GM18867 (cell line): ENCODE measurements at regions not wholly inside any gene's neighbourhood (a gene's known extent, or its start where the extent isn't known, plus 50 kb on each side); places are given as distances from the start of the nearest gene placed in this dataset.

Experiments used
- ATAC-seq: cut with Tn5 transposase; IDR thresholded peaks from one replicate; pipeline ENCODE4 v1.9.1; 2021; ENCODE audit warnings: mild to moderate bottlenecking, moderate library complexity; ENCODE audit not compliant: unreplicated experiment

DNA sequence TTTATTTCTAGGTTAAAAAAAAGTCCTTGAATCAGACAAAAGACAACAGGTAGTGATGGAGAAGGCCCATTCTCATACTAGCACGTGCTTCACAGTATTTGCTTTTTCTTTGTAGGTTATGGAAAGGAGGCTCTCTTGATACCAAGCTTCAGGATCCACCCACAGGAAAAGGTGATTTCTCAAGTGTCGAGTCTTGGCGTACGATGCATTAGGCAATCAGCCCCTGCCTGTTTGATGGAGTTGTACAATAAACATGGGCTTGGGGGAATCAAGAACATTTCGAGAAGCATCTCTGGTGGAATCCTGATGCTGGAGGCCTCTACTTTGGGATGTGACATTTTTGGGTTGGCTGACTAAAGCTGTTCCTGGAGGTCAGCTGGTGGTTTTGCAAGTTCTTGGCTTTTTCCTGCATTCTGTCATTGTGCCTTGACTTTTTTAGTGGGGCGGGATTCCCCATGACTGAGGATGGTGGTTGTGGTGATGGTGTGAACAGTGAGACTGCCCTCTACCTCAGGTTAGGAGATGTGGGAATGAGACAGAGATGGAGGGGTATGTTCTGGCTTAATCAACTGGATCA is 231.5 kb upstream of the SPRED2 start:
- ATAC-seq = no peak

DNA sequence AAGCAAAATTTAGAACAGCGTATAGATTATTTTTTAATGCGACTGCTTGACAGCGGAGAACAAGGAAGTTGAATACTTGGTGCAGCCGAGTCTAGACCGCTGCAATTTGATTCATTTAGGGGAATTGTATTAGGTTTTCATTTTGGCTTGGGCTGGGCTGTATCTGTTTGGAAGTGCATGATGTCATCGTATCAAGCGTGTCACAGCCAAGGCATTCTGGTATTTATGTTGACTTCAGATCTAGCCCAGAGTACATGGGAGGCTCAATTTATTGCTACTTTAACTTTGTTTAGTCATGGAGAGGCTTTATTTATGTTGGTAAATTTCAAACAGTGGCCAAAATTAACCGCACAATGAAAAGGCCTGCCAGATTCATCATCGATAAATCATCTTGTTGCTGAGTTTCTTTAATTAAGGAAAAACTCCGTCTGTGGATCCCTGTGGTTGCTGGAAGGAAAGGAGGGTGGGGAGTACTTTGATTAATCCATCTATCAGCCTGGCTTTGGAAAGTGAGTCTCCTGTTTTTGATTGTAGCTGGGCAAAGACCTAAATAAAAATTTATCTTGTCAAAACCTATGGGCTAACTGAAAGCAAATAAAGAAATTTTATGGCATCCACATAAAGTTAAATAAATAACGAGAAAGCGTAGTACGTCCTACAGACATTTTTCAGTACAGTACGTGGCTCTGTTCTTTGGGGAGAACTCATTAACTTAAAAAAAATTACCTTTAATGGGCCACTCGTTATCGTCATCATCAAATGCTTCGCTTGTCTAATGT is 230.4 kb upstream of the SPRED2 start:
- ATAC-seq = no peak

DNA sequence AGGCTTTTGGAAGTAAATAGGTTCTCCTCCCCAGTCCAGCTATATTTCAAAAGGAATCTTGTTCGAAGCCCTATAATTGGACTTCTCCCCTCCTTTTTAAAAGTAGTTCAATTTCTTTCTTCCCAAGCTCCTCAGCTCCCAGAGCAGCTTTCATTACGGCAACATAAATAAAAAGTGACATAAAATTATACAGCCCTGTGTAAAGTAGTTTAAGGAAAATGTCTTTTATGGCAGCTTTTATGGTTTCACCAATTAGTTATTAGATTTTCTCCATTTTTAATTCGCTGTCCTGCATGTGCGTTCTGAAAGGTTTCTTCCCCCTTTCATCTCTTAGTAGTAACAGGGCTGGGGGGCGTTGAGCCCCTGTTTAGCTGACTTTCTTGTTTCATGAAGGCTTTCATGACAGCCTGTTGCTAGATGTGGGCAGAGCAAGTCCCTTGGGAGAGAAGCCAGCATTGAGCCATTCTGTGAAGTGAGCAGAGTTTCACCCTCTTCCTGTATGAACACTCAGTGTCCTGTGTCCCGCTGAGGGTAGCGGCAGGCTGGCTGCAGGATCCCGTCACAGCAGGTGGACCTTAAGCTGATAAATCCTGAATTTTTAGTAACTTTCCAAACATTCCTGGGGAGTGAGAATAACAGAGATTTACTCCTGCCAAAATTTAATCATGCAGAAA is 229.7 kb upstream of the SPRED2 start:
- ATAC-seq = no peak

DNA sequence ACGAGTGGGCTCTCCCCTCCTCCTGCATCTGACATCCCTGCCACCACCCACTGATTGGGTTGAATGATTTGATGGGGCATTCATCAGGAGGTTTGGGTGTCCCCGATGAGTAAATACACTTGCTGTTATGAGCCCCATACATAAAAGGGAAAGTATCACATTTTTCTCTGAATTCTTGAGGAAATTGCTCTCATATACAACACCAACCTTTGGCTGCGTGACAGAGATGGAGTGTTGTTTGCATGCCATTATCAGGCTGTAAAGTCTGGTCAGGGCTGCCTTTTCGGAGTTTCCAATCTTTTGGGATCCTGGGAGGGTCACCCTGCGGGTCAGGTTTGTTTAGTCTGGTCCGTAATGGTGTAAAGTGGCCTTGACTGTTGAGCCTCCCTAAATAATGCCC is 227.9 kb upstream of the SPRED2 start:
- no peak for ATAC-seq

DNA sequence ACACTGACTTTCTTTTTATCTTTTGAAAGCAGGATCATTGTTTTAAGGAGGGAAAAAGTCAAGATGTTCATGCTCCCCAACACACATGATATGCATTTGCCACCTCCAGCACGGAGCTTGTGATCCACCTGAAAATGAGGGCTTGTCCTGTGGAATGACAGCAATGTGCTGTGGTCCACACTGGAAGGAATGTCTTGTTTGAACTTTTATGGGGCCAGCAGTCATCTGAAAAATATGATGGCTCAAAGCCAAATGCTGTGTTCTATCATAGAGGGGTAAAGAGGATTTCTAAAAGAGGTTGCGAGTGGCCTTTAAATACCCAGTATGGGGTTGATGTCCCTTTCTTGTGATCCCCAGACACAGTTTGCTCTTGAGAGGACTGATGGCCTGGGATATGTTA is 226.5 kb upstream of the SPRED2 start:
- no peak for ATAC-seq

DNA sequence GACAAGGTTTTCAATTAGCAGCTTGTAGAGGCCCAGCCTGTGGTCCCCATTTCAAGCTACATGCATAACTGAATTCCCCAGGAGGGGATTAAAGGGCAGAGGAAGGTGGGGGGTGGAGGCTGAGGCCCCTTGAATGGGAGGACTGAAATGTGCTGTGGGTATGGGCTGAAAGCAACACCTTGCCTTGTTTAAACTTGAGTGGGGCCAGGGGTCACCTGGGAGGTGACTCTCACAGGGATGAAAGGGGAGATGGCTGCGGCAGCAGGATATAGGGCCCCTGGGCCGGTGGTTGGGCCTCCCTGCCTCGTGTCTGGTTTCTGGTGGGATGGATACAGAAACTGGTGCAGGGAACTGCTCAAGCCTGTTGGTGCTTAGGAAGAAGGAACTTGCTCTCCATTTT is 225.9 kb upstream of the SPRED2 start:
- ATAC-seq = no peak

DNA sequence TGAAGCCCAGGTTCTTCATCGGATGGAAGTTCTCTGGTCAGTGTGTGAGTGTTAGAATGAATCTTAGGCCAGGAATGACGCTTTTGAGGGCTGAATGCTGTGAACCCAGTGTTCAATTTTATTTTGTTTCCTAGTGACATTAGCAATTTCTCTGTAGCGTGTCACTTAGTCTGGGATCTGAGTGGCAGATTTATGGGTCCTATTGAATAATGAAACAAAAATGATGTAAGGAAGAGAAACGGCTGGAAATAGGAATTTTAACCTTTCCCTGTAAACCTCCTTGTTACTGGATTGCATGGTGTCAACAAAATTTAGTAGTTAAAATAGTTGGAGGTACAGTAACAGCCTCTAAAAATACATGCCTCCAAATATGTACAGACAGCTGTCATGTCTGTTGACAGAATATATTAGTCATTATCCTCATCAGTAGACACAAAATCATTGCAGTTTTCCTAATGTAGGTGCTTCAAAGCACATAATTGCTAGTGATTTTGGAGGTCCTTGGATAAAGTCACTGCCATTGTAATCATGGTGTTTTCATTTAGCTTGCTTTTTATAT is 223.8 kb upstream of the SPRED2 start:
- ATAC-seq = no peak

DNA sequence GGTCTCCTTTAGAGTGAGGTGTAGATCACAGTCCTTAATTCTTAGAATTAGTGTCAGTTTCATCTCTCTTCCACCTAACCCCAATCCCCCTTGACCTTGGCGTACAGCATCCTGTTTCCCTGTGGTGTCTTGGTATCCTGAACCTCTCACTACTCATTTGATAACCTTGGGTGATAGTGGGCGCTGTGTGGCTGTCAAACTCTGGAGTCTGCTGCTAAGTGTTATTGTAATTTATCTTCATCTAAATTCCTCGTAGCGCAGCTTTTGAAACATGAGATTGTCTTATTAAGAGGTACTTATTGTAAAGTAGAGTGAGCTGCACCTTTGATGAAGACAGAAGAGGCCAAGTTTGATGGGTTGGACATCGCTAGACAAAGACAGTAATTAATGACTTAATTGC is 222.6 kb upstream of the SPRED2 start:
- ATAC-seq = no peak

DNA sequence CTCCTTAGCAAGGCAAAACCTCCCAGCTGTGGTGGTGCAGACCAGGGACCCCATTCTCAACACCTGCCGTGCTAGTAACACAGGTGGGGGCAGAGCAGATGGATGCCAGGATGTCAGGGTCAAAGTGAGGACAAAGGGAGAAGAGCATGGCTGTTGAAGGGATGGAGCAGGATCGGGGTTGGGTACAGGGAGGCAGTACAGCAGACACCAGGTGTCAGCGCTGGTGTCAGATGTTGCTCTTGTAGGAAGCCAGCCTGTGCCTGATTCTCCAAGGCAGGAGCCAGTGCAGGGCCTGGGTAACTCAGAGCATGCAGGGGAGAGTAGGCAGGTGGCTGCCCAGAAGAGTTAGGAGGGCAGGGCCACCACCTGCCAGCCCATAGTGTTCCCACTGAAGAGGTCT is 222.1 kb upstream of the SPRED2 start:
- ATAC-seq = no peak

DNA sequence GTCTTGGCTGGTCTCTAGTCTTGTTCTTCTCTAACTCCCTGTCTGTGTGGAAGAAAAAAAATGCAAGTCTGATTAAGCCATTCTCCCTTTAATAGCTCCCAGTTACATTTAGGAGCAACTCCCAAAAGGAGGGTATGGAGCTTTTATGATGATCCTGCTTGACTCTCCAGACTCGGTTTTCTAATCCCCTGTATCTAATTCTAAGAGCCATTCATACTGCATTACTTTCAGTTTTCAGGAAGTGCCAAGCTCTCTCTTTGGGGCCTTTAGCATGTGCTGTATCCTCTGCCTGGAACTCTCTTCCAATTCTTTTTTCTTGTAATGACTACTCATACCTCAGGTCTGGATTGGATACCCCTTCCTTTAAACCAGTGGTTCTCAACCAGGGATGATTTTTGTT is 219.7 kb upstream of the SPRED2 start:
- no peak for ATAC-seq

DNA sequence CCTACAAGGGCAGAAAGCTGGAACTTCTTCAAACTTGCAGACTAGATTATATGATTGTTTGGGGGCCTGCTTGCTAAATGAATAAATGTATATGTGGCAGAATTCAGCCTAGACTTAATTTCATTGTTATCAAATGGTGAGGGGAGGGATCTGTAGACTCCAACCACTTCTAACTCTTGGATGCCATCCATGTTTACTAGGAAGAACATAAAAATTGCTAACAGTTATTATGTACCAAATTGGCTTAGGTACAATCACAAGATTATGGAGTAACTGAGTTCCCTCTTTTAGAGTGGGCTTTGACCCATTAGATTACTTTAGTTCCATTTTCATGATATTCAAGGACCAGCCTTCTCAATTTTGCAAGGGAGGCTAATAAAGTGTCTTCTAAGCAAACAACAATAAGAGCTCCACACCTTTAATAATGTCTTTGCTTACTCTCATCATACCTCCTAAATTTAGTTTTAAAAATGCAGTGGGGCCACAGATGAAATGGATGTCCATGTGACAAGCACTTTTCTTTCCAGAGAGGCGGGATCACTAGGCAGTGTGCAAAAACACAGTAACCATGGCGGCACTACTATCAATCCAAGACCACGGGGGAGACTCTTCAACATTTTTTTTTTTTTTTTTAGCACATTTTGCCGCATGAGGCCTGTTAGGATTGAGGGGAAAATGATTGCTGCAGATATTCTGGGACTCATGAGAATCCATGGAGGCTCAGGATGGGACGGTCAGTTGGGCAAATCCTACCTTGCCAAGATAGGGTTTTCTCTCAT is 217.6 kb upstream of the SPRED2 start:
- no peak for ATAC-seq

DNA sequence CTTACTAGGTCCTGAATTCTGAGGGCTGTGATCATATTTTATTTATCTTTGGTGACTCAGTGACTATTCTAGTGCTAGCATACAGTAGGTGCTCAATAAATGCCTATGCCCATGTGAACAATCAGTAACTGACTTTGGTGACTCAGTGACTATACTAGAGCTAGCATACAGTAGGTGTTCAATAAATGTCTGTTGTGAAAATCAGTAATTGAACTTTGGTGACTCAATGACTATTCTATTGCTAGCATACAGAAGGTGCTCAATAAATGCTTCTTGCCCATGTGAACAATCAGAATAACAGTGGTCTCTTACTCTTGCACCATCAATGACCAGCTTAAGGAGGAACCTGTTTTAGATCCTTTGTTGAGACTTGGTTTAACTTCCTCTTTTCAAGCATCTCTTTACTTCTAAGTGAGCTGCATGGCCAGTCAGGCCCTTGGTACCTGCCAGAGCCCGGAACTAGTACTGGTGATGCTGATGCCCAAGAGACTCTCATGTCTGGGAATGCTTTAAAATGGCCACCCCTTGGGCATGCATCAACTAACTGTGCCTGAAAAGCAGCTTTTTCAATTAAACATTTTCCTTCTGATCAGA is 214.9 kb upstream of the SPRED2 start:
- peak; percentile 58 for ATAC-seq

DNA sequence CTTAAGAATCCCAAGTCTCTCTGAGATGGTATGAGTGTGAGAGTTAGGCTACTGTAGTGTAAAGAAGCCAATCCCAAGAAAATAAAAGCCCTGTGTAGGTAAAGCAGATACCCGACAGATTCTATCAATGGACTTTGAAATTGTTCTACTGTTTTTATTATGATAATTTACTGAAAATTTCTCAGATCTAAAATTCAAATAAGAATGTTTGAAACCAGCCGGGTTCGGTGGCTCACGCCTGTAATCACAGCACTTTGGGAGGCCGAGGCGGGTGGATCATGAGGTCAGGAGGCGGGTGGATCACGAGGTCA is 208.3 kb upstream of the SPRED2 start:
- ATAC-seq = no peak

DNA sequence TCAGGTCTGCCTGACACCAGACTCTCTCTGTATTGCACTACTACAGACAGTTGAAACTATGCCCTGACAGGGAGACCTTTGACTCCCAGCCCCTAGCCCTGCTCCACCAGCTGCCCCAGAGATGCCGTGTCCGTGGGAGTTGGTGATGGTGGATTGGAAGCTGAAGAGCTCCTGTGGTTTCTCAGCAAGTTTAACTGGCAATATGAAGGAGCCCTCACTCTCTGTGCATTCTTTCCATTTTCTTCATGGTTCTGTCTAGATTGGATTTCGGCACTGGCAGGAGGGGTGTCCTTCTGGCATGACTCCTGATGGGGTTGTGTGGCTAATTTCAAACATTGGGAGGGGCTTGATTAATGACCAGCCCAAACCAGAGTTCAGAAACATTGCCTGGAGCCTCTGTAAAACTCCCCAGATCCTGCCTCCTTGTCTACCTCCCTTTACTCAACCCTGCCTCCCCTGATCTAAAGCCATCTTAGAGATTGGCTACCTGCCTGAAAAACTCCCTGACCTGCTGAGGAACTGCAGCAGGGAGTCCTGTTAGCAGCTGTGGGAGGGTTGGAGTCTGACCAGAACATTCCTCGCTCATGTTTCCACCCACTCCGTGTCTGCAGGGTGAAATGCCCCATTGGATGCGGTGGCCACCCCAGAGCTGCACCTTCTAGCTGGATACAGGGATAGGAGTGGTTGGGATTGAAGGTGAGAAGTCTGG is 206.9 kb upstream of the SPRED2 start:
- ATAC-seq = no peak

DNA sequence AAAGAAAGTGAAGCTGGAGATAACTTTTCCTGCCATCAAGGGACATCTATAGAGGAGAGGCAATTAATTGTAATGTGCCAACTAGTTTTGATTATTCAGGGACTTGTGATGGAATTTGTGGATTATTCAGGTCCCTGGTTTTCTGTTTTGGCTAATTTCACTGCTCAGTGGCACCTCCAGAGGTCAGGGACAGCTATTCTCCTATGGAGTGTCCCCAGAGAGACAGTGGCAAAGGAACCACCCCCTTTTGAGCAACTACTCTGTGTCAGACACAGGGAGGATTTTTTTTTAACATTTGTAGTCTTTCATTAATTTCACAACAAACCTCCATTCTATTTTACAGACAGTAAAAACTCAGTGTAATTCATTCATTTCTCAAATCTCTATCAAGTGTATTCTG is 206.0 kb upstream of the SPRED2 start:
- no peak for ATAC-seq

DNA sequence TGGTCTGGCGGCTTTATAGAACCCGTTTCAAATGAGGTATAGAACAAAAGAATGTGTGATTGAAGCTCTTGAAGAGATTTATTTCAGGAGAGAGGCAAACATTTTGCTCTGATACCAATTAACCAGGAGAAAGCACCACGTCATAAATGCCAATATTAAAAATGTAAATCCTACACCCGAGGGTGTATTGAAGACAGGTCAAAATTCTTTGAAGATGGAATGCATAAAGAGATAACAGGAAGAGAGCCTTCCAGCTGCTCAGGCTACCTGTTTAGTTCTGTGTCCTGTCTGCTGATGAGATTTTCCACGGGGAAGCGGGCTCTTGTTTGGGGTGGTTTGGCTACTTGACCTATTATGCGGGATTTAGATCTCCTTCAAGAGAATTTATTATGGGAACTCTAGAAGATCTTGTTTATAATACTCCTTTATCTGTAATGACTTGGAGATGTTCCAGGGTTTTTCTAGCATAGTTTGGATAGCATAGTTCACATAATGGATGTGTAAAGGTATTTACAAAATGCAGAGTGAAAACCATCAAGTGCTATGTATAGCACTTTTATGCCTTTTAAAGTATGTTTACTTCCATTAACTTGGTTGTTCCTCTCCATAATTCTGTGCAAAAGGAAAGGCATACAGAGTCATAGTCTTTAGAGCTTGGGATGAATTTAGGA is 204.5 kb upstream of the SPRED2 start:
- no peak for ATAC-seq

DNA sequence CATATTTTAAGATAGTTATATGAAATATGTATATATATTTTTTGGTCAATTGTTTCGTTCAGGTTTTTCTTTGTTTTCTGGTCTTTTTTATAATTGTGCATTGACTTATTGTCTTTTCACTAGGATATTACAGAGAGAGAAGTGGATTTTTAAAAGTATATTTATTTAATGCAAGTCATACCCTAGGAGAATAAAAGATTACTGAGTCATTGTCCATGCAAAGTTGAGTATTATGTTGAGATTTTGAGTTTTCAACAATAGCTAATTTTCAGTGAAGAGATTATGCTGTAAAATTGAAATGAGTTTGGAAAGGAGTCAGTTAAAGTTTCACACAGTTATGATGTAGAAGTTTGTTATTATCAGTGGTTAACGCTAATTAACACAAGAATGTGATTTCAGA is 203.6 kb upstream of the SPRED2 start:
- no peak for ATAC-seq

DNA sequence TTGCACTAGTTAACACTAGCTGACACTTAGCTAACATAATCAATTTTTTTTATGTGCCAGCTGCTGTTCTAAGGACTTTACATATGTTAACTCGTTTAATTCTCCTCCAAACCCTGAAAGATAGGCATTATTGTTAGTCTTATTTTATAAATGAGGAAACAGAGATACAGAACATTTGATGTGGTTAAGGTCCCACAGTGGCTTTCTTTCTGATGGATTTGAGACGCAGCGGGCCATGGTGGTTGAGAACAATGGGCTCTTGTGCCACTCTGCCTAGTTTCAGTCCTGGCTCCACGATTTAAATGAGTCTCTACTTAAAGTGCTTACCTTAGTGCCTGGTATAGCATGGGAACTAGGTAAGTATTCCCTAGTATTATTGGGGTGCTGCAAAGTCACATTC is 201.9 kb upstream of the SPRED2 start:
- no peak for ATAC-seq

DNA sequence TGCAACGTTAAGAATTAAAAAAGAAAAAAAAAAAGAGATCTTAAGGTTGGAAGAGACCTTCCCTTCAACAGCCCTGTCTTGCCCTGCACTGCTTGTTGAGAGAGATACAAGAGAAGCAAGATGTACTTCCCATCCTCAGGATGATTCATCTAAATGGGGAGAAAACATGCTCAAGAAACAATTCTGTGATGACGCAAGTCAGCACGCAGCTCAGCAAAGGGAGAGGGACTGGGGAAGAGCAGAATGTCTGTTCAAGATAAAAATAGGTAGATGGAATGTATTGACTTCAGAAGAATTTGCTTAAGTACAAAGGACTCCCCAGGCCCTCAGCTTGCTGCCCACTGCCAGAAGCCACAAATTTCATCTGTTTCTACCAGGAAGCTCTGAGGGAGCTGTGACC is 198.2 kb upstream of the SPRED2 start:
- ATAC-seq = no peak

DNA sequence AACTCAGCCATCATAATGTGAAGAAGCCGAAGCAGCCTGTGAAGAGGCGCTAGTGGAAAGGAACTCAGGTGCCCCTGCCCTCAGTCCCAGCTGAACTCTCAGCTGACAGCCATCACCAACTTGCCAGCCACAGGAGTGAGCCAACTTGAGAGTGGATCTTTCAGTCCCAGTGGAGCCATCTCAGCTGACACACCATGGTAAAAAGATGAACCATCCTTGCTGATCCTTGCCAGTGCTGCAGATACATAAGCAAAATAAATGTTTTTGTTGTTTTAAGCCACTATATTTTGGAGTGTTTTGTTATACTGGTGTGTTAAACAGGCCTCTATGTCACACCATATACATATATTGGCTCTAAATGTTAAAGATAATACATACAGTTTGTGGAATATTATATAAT is 195.8 kb upstream of the SPRED2 start:
- ATAC-seq = no peak
